Spleen (tissue), 7 donors: ENCODE measurements at regions not wholly inside any gene's neighbourhood (a gene's known extent, or its start where the extent isn't known, plus 50 kb on each side); places are given as distances from the start of the nearest gene placed in this dataset.

ENCODE experiments used
- CTCF ChIP-seq, 11 experiments: fragments of 200-600 bp in 7 of 11; fragments of 450-650 bp in 4 of 11; sonication (generic) in 4 of 11; IDR thresholded peaks in 8 of 11; conservative IDR thresholded peaks in 3 of 11; 1 replicate in 7 of 11; 2 replicates in 4 of 11; pipeline versions ENCODE4 v1.4.0 to v1.8.0; 2016 to 2021; ENCODE audit warnings: antibody characterized with exemption in 11 of 11, inconsistent platforms in 4 of 11, mild to moderate bottlenecking in 1 of 11
- POLR2A ChIP-seq, 3 donors: fragments of 450-650 bp; IDR thresholded peaks; one replicate each; pipeline ENCODE4 v1.5.1; 2017; ENCODE audit warnings: antibody characterized with exemption in 3 of 3, mild to moderate bottlenecking in 1 of 3
- donor health status: DM: no; HTN: no; CAD: no; lungs with moderate emphysema.
- donor health status: DM: no; HTN: no; CAD: no.
- donor health status: DM: no; HTN: no; CAD: no.

- no peak for TF ChIP-seq CTCF (IDR thresholded peaks at IDR 0.05 in 8 of 11, conservative IDR thresholded peaks at IDR 0.05 in 3 of 11)
- no peak for TF ChIP-seq POLR2A (IDR thresholded peaks at IDR 0.05)
These were observed 57.5 kb upstream of the CREB5 start for GRCh38 chr7:28354601-28355402.
